DMS114 treated with DMSO at 0.1 percent for 48 hours (cell line): ENCODE measurements at regions not wholly inside any gene's neighbourhood (a gene's known extent, or its start where the extent isn't known, plus 50 kb on each side); places are given as distances from the start of the nearest gene placed in this dataset.

Experiments
- DNase-seq: peaks from one replicate; lab custom pipeline; 2025; ENCODE audit not compliant: unreplicated experiment; lab: John Stamatoyannopoulos, UW

DNA sequence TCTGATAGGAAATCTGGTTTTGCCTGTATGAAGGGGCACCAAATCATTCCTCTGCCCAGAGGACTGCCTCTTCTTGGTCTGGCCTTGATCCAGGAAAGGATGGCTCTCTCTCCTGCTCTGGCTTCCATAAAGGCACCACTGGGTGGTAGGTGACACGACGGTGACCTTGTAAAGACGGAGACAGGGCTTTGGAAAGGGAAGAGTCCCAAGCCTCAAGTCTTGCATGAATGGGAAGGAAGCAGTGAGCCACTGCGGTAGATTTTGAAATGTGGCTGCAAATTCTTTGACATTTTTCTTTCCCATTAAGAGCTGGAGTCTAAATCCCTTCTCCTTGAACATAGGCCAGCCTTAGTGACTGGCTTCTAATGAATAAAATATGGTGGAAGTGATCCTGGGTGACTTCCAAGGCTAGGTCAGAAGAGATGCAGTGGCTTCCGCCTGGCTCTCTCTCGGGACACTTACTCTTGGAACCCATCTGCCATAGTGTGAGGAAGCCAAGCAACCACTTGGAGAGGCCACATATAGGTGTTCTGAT lies 347.4 kb downstream of the BCOR start:
- no peak for DNase-seq

DNA sequence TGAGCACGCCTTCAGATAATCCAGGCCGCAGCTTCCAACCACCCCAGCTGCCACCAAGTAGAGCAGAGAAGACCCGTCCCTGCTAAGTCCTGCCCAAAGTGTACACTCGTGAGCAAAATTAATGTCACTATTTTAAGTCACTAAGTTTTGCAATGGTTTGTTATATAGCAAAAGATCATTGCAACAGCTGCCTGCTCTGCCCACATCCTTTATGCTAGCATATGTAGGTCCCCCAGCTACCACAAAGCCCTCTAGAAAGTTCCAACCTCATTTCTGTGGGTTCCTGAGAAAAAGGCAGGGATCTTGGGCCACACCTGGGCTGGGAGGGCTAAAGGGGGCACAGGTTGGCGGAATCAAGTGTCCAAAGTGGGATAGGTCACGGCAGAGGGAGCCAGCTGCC lies 346.9 kb downstream of the BCOR start:
- DNase-seq, result no peak

DNA sequence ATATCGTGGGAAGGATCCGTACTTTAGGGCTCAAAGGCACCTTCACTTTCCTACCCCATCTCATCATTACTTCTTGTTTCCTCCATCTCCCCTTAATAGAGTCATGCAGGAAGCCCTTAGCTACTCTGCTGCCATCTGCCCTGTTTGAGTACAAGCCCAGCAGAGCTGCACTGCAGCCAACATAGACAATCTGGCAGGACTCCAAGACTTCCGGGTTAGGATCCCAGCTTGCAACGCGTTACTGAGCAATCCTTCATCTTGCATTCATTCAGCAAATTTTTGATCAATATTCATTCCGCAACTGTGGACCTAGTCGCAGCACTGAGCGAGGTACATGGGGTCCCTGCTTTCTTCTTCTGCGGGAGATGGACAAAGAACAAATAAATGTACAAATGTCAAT lies 344.9 kb downstream of the BCOR start:
- DNase-seq, result no peak

DNA sequence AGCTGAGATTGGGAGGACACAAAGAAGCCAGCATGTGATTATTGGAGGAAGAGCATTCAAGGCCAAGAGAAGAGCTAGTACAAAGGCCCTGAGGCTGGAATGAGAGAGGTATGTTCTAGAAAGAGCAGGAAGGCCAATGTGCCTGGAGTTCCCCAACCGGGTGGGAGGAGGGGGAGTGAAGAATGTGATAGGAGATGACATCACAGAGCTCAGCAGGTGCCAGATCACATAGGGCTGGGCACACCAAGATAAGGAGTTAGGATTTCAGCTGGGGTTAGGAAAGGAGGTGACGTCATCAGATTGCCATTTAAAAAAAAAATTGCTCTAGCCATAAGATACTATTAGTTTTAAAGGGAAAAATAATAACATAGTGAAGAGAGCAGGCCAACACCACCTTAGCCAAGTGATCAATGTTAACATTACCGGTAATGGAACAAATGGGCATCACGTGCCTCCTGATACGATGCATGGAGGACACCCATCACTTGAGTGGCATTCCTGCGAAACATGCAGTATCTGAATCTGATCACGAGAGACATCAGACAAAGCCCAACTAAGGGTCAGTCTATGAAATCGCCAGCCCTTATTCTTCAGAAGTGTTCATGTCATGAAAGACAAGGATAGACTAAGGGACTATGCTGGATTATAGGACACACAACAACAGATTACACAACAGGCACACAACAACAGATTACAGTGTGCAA lies 344.3 kb downstream of the BCOR start:
- DNase-seq, result no peak

DNA sequence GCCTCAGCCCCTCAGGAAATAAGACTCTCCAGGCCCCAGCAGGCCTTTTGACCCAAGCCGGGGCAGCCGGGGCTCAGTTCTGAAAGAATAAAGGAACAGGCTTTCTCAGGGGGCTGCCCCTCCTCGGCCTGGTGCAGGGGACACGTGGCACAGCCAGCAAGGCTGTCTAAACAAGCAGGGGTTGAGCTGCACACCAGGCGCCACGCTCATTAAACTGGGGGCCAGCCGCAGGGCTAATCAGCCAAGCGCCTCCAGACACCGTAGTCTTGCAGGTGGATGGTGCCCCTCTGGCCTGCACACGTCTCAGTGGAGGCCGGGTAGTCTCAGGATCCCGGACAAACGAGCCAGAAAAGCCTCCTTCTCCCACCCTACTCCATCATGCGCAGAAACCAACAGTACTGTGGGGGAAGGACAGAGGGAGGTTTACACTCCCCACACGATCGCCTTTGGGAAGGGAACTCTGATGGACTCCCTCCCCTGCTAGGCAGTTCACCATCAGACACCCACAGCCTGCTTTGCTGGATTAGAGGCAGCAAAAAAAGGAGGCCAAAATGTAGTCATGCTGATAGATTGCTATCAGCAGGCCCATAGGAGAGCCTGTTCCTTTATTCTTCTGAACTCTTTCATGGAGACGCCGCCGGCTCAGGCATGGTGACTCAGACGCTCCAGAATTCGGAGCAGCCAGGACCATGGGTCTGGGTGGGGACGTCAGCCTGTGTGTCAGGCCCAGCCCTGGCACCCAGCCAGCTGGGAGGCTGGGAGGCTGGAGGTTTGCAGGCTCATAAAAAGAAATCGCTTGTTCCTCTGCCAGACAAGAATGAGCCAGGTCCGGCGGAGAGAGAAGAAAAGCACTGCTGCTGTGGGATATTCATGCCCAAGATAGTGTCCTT lies 342.4 kb downstream of the BCOR start:
- no peak for DNase-seq

DNA sequence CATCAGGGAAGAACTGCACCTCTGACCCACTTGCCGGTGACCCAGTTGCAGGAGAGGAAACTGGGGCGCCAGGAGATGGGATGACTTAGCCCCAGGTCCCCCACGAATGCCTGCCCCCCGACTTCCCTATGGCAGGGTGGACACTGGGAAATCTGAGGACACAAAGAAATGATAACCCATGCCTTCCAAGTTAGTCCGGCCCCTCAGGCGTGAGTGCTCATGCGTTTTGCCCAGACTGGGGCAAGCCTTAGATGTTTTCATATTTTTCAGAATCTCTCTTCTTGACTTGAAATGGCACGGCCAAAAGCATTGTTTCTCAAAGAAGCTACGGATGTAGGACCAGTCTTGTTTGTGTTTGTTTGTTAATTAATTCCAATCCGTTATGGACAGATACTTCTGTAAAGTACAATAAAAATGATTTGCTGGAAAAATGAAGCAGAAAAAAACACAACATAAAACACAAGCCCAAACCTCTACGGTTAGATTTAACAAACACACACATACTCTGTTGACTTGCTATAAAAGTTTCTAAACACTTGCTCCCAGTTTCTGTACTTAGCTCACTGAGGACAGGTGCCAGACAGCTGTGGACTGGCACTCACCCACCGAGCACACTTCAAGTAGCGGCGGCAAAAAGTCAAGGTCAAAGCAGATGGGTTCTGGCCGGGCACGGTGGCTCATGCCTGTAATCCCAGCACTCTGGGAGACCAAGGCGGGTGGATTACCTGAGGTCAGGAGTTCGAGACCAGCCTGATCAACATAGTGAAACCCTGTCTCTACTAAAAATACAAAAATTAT lies 341.5 kb downstream of the BCOR start:
- DNase-seq, result no peak

DNA sequence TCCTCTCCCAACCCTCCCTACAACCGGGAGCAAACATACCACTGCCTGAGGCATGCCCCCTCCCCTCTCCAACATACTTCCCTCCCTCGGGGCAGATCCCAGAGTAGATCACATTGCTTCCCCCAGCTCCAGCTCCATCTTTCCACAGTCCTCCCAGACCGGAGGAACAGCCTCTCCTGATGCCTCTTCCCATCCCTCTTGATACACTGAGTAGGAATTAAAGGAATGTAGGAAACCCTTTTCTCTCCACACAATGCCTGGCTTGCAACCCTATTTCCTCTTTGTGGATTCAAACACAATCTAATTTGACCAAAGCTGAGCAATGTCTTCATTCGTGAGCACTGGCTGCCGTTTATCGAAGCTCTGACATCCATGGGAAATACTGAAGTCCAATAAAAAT lies 339.8 kb downstream of the BCOR start:
- DNase-seq, result no peak

DNA sequence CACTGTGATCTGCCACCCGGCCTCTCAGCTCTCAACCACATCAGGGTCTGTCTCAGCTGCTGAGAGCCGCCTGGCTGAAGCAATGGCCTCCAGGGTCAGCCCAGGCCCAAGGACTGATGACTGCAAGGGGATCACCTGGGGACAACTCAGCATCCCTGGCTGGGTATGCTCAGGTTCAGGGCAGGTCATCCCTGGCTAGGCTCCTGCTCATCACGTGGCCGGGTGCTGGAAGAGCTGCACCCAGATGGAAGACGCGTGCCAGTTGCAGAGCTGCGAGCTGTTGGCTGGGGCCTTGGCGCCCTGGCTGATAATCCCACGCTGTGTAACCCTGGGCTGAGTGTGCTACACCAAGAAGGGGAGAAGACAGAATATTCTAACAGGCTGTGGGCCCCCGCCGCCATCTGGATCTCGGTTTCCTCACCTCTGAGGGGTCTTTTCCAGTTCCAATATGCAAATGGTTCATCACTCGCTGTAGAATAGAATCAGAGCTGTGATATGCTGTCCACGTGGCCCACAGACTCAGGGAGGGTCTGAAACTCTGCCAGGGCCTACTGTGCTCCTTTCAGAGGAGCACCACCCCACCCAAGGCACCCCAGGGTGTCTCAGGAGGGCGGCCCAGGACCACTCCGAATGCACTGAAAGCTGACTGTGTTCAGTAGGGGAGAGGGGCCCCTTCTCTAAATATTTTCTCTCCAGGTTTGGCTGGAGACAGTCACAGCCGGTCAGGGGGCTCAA lies 338.8 kb downstream of the BCOR start:
- DNase-seq, result no peak

DNA sequence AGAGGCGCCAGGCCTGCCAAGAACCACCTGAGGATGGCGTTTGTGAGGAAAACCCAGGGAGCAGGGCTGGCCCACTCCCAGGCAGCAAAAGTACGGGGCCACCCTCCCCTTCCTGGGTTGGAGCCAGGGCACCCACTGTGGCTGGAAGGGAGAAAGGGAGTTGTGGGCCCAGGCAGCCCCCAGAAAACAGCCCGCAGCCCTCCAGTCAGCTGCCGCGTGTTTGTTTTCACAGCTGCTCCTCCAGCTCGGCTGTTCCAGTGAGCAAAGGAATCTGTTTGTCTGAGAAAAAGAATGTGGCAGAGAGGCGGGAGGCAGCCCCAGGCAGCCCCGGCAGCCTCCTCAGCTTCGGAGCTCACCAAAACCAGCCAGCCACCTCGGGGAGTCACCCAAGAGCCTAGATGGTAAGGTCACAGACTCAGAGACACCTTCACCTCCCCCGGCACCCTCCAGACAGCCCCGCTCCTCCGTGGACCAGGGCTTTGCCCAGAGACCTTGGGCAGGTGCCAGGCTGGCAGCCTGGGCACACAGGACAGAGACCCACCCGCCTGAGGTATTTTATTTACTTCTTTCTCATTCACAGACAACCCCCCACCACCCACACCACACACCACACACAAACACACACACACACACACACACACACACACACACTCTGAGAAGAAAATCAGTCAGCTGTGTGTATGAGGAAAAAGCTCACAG lies 338.1 kb downstream of the BCOR start:
- DNase-seq, result no peak

DNA sequence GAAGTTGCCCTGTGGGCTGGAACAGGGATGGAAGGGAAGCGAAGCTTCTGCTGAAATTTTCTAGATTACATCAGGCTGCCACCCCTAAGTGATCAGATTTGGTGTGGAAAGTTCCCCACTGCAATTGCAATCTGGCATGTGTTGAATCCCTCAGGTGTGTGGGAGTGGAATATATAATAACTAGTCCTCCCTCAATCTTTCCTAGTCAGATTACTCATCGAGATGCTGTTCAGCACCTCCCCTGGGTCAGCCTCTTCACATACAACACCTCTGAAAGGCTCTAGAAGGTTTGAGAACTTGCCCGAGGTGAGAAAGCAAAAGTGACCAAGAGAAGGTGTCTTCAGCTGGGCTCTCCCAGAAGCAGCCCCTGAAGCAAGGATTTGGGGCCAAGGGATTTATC lies 336.8 kb downstream of the BCOR start:
- DNase-seq, result no peak

DNA sequence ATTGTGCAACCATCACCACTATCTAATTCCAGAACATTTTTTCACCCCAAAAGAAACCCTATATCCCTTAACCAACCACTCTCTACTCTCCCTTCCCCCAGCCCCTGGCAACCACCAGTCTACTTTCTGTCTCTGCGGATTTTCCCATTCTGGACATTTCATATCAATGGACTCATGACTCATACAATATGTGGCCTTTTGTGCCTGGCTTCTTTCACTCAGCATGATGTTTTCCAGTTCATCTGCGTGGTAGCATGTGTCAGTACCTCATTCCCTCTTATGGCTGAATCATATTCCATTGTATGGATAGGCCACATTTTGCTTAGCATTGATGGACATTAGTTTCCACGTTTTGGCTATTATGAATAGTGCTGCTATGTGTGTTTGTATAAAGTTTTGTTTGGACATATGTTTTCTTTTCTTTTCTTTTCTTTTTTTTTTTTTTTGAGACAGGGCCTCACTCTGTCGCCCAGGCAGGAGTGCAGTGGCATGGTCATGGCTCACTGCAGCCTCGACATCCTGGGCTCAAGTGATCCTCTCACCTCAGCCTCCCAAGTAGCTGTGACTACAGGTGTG lies 335.4 kb downstream of the BCOR start:
- DNase-seq, result no peak

DNA sequence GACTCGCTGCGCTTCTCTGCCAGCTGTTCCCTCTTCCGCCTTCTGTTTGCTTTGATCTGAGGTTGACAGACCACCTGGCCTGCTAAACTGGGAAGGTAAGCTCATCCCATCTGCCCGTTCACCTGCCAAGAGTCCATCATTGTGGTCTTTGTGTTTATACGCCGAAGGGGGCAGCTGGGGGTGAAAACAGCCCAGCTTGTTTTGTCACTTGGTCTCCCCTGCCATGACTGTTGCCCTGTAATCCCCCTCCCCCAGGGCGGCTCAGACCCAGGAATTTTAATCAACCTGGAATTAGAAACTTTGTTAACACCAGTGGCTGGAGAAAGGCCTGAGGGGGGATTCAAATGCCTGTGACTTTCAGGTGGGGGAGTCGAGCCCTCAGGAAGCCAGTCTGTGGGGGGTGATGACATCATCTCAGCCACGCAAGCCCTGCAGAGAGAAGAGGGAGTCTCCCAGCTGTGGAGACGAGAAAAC lies 333.3 kb downstream of the BCOR start:
- DNase-seq, result no peak

DNA sequence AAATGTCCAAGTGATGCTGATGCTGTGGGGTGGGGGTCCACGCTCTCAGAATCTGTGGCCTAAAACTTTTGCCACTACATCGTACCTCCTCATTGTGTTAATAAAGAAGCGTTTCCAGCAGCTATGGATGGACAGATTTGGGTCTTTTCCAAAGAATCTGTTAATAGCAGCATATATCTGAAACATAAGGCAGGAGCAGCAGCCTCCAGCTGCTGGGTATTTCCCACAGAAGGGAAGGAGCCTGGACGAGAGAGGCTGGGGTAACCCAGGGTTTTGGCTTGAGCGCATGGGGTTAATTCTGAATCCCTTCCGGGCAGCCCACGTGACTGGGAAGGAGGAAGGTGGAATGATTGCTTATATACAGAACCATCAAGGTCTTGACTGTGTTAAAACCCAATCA lies 332.4 kb downstream of the BCOR start:
- DNase-seq, result no peak

DNA sequence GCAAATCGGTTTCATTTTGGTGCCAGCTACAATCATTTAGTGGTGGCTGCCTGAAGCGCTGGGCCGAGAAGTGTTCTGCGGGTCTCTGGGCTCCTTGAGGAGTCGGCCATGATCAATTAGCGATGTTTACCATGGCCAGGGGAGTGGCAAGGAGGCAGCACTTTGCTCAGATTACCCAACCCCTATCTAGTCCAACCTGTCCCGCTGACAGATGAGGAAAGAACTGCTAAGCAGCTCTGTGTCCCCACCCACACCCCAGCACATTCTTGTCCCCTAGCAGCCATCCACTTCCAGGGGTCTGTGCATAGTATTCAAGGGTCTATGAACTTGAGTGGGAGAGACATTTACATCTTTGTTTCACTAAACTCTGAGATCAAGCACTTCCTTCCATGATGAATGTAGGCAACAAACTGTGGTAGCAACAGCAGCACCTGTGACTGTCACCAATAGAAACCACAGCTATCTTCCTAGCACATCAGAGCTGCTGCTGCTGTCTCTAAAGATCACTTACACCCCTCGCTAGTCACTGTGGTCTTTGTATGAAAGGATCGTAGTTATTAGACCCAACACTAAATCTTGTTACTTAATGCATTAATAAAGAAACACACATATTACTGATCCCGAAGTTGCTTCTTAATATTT lies 331.6 kb downstream of the BCOR start:
- DNase-seq, result no peak

DNA sequence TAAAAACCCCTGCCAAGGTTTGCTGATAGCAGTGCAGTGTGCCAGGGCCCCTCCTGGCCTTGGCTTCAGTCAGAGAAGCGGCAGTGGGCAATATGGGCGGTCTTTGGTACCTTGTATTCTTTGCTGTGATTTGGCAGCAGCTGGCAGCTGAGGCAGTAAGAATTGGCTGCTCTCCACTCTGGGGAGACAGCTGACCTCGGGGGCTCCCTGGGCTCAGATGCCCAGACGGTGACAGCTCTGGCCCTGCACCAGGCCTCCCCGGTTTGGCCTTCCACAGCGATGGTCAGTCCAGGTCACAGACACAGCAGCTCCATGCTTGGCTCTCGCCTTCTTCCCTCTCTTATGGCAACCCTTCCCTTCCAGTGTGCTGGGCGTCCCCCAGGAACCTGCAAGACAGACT lies 330.9 kb downstream of the BCOR start:
- no peak for DNase-seq

DNA sequence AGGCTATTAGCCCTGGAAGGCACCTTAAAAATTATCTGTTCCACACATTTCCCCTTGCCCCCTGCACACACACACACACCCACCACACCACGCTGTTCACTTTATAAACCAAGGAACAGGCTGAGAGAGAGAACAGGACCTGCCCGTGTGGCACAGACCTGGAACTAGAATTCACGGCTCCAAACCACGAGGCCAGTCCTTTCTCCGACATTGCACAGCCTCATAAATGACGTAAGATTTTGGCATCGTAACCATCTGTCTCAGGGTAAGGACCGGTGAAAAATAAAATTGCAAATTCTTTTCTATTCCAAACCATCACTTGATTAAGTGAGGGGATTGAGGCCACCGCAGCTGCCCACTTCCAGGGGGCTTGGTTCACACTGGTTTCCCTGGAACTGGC lies 330.3 kb downstream of the BCOR start:
- no peak for DNase-seq

DNA sequence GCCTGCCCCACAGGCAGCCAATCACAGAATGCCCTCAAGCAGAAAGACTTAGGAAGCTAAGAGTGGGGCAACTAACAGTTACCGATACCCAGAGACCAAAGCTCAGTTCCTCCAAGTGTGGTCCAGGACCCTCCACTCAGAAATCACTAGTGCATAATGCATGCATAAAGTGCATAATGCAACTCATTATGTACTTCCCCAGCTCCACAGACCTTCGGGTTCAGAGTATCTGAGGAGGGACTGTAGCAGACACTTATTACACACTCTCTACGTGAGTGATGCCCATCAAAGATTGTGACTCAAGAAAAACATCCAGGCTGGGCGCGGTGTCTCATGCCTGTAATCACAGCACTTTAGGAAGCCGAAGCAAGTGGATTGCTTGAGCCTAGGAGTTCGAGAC lies 328.0 kb downstream of the BCOR start:
- no peak for DNase-seq

DNA sequence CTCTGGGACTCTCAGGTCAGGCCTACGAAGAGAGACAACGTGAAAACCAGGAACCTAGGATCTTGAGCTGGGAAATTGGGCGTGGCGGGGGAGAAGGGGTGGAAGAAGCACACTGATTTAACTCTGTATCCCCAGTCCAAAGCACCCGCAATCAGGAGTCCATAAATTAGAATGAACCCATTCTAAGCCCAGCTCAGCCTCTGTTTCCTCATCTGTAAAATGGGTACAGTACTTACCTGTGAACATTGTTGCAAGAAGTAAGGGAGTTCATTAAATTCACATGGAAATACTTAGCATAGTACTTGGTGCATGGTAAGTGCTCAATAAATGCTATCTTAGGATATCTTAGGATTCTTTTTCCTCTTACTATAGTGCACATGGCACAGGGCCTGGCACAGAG lies 326.7 kb downstream of the BCOR start:
- DNase-seq, result no peak
